ENCODE measurements at regions not wholly inside any gene's neighbourhood (a gene's known extent, or its start where the extent isn't known, plus 50 kb on each side); places are given as distances from the start of the nearest gene placed in this dataset.

- Histone ChIP-seq H3K4me2 (ENCODE audit: insufficient read depth, low read length) (no peak overlapping the region), H3K4me1 (ENCODE audit: insufficient read depth, low read length) (no peaks in the 10 kb centered on the region), H3K36me3 (ENCODE audit: insufficient read depth, low read length) (no peaks in the 10 kb centered on the region), H3K9ac (ENCODE audit: low read depth, low read length) (no peak overlapping the region), H3K79me2 (ENCODE audit: insufficient read depth, low read length) (no peaks in the 10 kb centered on the region), H3K27ac (ENCODE audit: low read length) (no peak overlapping the region), H2AFZ (ENCODE audit: low read depth, low read length) (no peak overlapping the region), H3K27me3 (ENCODE audit: insufficient read depth, low read length, poor library complexity) (peaks cover 3% of the 10 kb centered on the region), H3K9me3 (ENCODE audit: insufficient read depth, low read length, severe bottlenecking) (no peaks in the 10 kb centered on the region), H3K4me3 (ENCODE audit: low read depth in 1 of 2, low read length in 2 of 2) (no peak overlapping the region), H4K20me1 (ENCODE audit: insufficient read depth, low read length) (no peaks in the 10 kb centered on the region)
- ATAC-seq (ENCODE audit: insufficient read depth, low read depth) (no peak), DNase-seq (no peak)
- TF ChIP-seq CTCF (IDR thresholded peaks at IDR 0.05; ENCODE audit: borderline replicate concordance, extremely low read depth, low read length, poor library complexity, severe bottlenecking), result no peak
- TF ChIP-seq EZH2 (IDR thresholded peaks at IDR 0.05; ENCODE audit: borderline replicate concordance, low read depth, low read length, severe bottlenecking), result no peak
These were observed 543.0 kb upstream of the TNP1 start for GRCh38 chr2:217402761-217403383.

GRCh38 chr2:217402144-217402543 lies 542.3 kb upstream of the TNP1 start:
- no peaks in the 10 kb centered on the region for H3K36me3 ChIP-seq (ENCODE audit: insufficient read depth, low read length)
- DNase-seq (no peak), ATAC-seq (ENCODE audit: insufficient read depth, low read depth) (no peak)
- no peaks in the 10 kb centered on the region for H3K9me3 ChIP-seq (ENCODE audit: insufficient read depth, low read length, severe bottlenecking)
- no peak overlapping the region for H3K4me2 ChIP-seq (ENCODE audit: insufficient read depth, low read length)
- no peaks in the 10 kb centered on the region for H4K20me1 ChIP-seq (ENCODE audit: insufficient read depth, low read length)
- no peak overlapping the region for H3K9ac ChIP-seq (ENCODE audit: low read depth, low read length)
- no peak overlapping the region for H2AFZ ChIP-seq (ENCODE audit: low read depth, low read length)
- peaks cover 3% of the 10 kb centered on the region for H3K27me3 ChIP-seq (ENCODE audit: insufficient read depth, low read length, poor library complexity)
- H3K4me1 ChIP-seq (ENCODE audit: insufficient read depth, low read length), result no peaks in the 10 kb centered on the region
- H3K4me3 ChIP-seq (ENCODE audit: low read depth in 1 of 2, low read length in 2 of 2), result no peak overlapping the region
- H3K27ac ChIP-seq (ENCODE audit: low read length), result no peak overlapping the region
- H3K79me2 ChIP-seq (ENCODE audit: insufficient read depth, low read length), result no peaks in the 10 kb centered on the region
- TF ChIP-seq EZH2 (IDR thresholded peaks at IDR 0.05; ENCODE audit: borderline replicate concordance, low read depth, low read length, severe bottlenecking), result no peak

GRCh38 chr2:217399291-217399690 lies 539.4 kb upstream of the TNP1 start:
- Histone ChIP-seq H2AFZ (ENCODE audit: low read depth, low read length) (no peak overlapping the region), H4K20me1 (ENCODE audit: insufficient read depth, low read length) (no peaks in the 10 kb centered on the region), H3K9ac (ENCODE audit: low read depth, low read length) (no peak overlapping the region), H3K4me2 (ENCODE audit: insufficient read depth, low read length) (no peak overlapping the region), H3K36me3 (ENCODE audit: insufficient read depth, low read length) (no peaks in the 10 kb centered on the region), H3K27ac (ENCODE audit: low read length) (no peak overlapping the region), H3K4me1 (ENCODE audit: insufficient read depth, low read length) (no peaks in the 10 kb centered on the region), H3K4me3 (ENCODE audit: low read depth in 1 of 2, low read length in 2 of 2) (no peak overlapping the region), H3K79me2 (ENCODE audit: insufficient read depth, low read length) (no peaks in the 10 kb centered on the region), H3K27me3 (ENCODE audit: insufficient read depth, low read length, poor library complexity) (peaks cover 3% of the 10 kb centered on the region), H3K9me3 (ENCODE audit: insufficient read depth, low read length, severe bottlenecking) (no peaks in the 10 kb centered on the region)
- TF ChIP-seq CTCF (IDR thresholded peaks at IDR 0.05; ENCODE audit: borderline replicate concordance, extremely low read depth, low read length, poor library complexity, severe bottlenecking) (no peak), EZH2 (IDR thresholded peaks at IDR 0.05; ENCODE audit: borderline replicate concordance, low read depth, low read length, severe bottlenecking) (no peak)
- no peak for DNase-seq
- no peak for ATAC-seq (ENCODE audit: insufficient read depth, low read depth)

- no peak for DNase-seq
- H2AFZ ChIP-seq (ENCODE audit: low read depth, low read length), result no peak overlapping the region
- no peaks in the 10 kb centered on the region for H3K4me1 ChIP-seq (ENCODE audit: insufficient read depth, low read length)
These were observed 539.0 kb upstream of the TNP1 start for GRCh38 chr2:217398860-217399259.

More at GRCh38 chr2:217398860-217399259, 539.0 kb upstream of the TNP1 start:
- H3K4me3 ChIP-seq (ENCODE audit: low read depth in 1 of 2, low read length in 2 of 2), result no peak overlapping the region
- no peaks in the 10 kb centered on the region for H4K20me1 ChIP-seq (ENCODE audit: insufficient read depth, low read length)
- no peak for TF ChIP-seq EZH2 (IDR thresholded peaks at IDR 0.05; ENCODE audit: borderline replicate concordance, low read depth, low read length, severe bottlenecking)
- no peak for TF ChIP-seq CTCF (IDR thresholded peaks at IDR 0.05; ENCODE audit: borderline replicate concordance, extremely low read depth, low read length, poor library complexity, severe bottlenecking)
- no peak overlapping the region for H3K9ac ChIP-seq (ENCODE audit: low read depth, low read length)
- no peaks in the 10 kb centered on the region for H3K36me3 ChIP-seq (ENCODE audit: insufficient read depth, low read length)
- H3K9me3 ChIP-seq (ENCODE audit: insufficient read depth, low read length, severe bottlenecking), result no peaks in the 10 kb centered on the region
- H3K27ac ChIP-seq (ENCODE audit: low read length), result no peak overlapping the region
- peaks cover 3% of the 10 kb centered on the region for H3K27me3 ChIP-seq (ENCODE audit: insufficient read depth, low read length, poor library complexity)
- no peak for ATAC-seq (ENCODE audit: insufficient read depth, low read depth)
- no peaks in the 10 kb centered on the region for H3K79me2 ChIP-seq (ENCODE audit: insufficient read depth, low read length)
- H3K4me2 ChIP-seq (ENCODE audit: insufficient read depth, low read length), result no peak overlapping the region
